ENCODE measurements at regions not wholly inside any gene's neighbourhood (a gene's known extent, or its start where the extent isn't known, plus 50 kb on each side); places are given as distances from the start of the nearest gene placed in this dataset.

- no peak for DNase-seq (ENCODE audit: low spot score)
These were observed 69.1 kb downstream of the OTP start for GRCh38 chr5:77569409-77569808.

DNA sequence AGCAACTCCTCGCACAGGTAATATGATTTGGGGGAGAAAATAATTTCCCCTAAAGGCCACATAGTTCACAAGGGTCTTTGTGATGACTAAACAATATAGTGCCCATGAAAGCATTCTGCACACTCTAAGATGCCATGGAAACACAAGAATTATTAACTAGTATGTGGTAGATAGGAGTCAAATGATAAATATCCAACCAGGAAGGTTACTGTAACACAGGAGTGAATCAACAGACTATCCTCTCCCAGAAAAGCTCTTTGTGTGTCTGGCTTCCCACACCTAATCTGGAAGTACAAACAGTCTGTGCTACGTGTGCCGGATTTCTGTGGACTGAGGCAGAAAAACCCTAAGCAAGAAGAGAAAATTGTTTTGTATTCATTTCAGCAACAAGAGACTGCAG is 70.0 kb downstream of the OTP start:
- DNase-seq (ENCODE audit: low spot score): no peak

GRCh38 chr5:77568082-77568481 is 70.4 kb downstream of the OTP start:
- DNase-seq (ENCODE audit: low spot score): no peak

GRCh38 chr5:77563475-77563874 is 71.4 kb upstream of the WDR41 start:
- no peak for DNase-seq (ENCODE audit: low spot score)

GRCh38 chr5:77561965-77562364 is 69.8 kb upstream of the WDR41 start:
- no peak for DNase-seq (ENCODE audit: low spot score)

DNA sequence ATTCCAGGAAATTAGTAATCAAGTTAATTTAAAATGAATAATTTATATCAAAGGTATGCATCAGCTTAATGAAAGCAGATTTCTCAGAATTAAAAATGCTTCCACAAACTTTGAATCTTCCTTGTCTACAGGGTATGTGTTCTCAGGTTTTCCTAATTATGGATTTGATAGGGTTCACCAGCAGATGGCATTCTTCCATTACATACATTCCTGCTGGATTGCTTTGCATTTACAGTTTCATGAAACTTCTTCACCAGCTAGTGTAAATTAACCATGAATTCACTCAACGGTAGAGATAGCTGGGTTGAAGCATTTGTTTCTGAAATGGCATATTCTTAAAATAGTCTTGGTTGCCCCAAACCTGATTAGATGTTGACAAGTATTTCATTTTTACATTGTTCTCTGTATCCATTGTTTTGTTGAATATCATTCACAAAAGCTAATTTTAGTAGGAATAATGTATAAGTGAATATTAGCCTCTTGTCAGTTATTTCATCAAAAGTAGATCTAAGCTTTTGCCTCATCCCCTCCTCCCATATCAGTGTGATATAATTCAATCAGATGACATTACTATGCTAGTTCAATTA is 68.7 kb upstream of the WDR41 start:
- peak; percentile 22 for DNase-seq (ENCODE audit: low spot score)

GRCh38 chr5:77558266-77558665 is 66.2 kb upstream of the WDR41 start:
- DNase-seq (ENCODE audit: low spot score): no peak

GRCh38 chr5:77550406-77550805 is 58.3 kb upstream of the WDR41 start:
- DNase-seq (ENCODE audit: low spot score): no peak

DNA sequence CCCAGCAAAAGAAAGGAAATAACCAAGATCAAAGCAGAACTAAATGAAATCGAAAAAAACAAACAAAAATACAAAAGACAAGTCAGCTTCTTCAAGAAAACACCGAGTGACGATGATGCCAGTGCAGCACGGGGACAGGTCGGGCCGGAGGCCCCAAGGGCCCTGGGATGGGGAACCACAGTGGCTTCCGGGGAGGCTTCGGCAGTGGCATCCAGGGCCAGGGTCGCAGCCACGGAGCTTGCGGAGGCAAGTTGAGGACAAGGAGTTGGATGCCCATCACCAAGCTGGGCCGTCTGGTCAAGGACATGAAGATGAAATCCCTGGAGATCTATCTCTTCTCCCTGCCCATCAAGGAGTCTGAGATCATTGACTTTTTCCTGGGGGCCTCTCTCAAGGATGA is 53.2 kb upstream of the WDR41 start:
- no peak for DNase-seq (ENCODE audit: low spot score)
